ENCODE measurements at regions not wholly inside any gene's neighbourhood (a gene's known extent, or its start where the extent isn't known, plus 50 kb on each side); places are given as distances from the start of the nearest gene placed in this dataset.

GRCh38 chr2:219886615-219887014 is 259.2 kb downstream of the SLC4A3 start:
- no peak overlapping the region for H3K27ac ChIP-seq
- TF ChIP-seq, protein P1, sequence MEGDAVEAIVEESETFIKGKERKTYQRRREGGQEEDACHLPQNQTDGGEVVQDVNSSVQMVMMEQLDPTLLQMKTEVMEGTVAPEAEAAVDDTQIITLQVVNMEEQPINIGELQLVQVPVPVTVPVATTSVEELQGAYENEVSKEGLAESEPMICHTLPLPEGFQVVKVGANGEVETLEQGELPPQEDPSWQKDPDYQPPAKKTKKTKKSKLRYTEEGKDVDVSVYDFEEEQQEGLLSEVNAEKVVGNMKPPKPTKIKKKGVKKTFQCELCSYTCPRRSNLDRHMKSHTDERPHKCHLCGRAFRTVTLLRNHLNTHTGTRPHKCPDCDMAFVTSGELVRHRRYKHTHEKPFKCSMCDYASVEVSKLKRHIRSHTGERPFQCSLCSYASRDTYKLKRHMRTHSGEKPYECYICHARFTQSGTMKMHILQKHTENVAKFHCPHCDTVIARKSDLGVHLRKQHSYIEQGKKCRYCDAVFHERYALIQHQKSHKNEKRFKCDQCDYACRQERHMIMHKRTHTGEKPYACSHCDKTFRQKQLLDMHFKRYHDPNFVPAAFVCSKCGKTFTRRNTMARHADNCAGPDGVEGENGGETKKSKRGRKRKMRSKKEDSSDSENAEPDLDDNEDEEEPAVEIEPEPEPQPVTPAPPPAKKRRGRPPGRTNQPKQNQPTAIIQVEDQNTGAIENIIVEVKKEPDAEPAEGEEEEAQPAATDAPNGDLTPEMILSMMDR (IDR thresholded peaks at IDR 0.05) = no peak
- no peak for TF ChIP-seq ZFX (IDR thresholded peaks at IDR 0.05; ENCODE audit: borderline replicate concordance)

DNA sequence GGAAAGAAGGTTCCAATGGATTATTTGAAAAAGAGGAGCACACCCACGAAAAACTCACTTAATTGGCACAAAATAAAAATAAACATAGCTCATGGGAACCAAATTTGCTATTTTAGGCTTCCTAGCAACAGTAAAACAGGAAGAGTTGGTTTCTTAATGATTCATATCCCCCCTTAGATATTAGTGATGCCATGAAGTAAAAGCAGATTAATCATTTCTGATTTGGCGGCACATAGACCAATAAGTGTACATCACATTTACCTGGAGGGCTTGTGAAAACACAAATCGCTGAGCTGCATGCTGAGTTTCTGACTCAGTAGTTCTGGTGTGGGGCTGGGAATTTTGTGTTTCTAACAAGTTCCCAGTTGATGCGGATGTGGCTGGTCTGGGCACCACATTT is 260.4 kb downstream of the SLC4A3 start:
- TF ChIP-seq ZFX (IDR thresholded peaks at IDR 0.05; ENCODE audit: borderline replicate concordance) = no peak
- TF ChIP-seq, protein P1 (IDR thresholded peaks at IDR 0.05) = no peak
- H3K27ac ChIP-seq = no peak overlapping the region

DNA sequence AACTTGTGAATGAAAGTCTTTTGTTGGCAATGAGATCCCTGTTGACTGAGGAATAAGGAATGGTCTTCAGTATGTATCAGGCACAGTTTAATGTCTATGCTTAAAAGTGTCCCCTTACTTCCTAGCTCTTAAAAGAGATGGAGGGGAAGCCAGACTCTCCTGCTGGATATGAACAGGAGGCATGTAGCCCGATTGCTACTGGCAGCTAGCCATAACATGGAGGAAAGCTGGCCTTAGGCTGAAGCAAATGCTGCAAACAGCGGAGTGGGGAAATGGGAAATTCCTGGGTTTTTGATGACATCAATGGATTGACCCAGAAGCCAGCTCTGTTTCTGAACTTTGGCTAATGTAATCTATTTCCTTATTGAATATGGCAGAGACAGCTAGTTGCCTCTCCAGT is 266.1 kb downstream of the SLC4A3 start:
- H3K27ac ChIP-seq = no peak overlapping the region
- TF ChIP-seq, protein P1 (IDR thresholded peaks at IDR 0.05) = no peak
- TF ChIP-seq ZFX (IDR thresholded peaks at IDR 0.05; ENCODE audit: borderline replicate concordance) = no peak

- TF ChIP-seq, protein P1 (IDR thresholded peaks at IDR 0.05) = no peak
- TF ChIP-seq ZFX (IDR thresholded peaks at IDR 0.05; ENCODE audit: borderline replicate concordance) = no peak
- H3K27ac ChIP-seq = no peak overlapping the region
Observed at GRCh38 chr2:219897456-219897855, 270.0 kb downstream of the SLC4A3 start.

DNA sequence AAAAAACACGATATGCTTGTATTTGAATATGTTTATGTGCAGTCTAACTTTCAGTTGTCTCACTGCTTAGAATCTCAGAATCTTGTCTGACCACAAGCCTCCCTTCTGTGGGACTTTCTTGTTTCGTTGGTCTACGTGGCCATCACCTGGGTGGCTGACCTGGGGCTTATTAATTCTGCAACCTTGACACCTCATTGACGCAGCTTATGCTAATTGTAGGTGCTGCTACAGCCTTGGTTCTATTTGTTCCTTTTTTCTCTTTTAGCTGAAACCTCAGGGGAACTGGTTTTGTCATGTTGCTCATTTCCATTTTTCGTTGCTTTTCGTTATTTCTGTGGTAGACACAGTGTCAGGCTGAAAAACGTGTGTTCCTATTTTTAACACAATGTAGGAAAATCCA is 273.7 kb downstream of the SLC4A3 start:
- no peak overlapping the region for H3K27ac ChIP-seq
- TF ChIP-seq, protein P1 (IDR thresholded peaks at IDR 0.05) = no peak
- TF ChIP-seq ZFX (IDR thresholded peaks at IDR 0.05; ENCODE audit: borderline replicate concordance) = no peak

- TF ChIP-seq, protein P1 (IDR thresholded peaks at IDR 0.05) = no peak
- no peak for TF ChIP-seq ZFX (IDR thresholded peaks at IDR 0.05; ENCODE audit: borderline replicate concordance)
- H3K27ac ChIP-seq = no peak overlapping the region
Observed at GRCh38 chr2:219902891-219903552, 275.6 kb downstream of the SLC4A3 start.

DNA sequence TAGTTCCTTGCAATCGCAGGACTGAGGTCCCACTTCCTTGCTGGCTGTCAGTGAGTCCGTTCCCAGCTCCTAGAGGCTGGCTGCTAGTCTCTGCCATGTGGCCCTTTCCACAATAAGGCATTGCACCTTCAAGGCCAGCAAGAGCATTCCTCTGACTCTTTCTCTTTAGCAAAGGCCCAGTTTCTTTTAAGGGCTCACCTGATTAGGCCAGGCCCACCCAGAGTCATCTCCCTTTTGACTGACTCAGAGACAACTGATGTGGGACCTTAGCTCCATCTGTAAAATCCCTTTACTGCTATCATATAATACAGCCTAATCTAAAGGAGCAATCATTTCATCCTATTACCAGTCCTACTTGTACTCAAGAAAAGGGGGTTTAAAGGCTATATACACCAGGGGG is 278.2 kb downstream of the SLC4A3 start:
- no peak overlapping the region for H3K27ac ChIP-seq
- TF ChIP-seq, protein P1 (IDR thresholded peaks at IDR 0.05) = no peak
- no peak for TF ChIP-seq ZFX (IDR thresholded peaks at IDR 0.05; ENCODE audit: borderline replicate concordance)

Measured in 22Rv1 (cell line).